Neuronal stem cell (in vitro differentiated cells): ENCODE measurements at regions not wholly inside any gene's neighbourhood (a gene's known extent, or its start where the extent isn't known, plus 50 kb on each side); places are given as distances from the start of the nearest gene placed in this dataset.

Source experiments
- DNase-seq: peaks from one replicate; pipeline ENCODE4 v3.0.0-alpha.2; 2013; ENCODE audit warnings: low spot score
- H2AFZ ChIP-seq: one replicate; pipeline ENCODE4 v1.6.1; 2013; ENCODE audit warnings: mild to moderate bottlenecking, low read length, inconsistent platforms
- H2AK5ac ChIP-seq: 2 replicates; pipeline ENCODE4 v1.6.1; 2013; ENCODE audit warnings: low read depth, mild to moderate bottlenecking, inconsistent platforms, low read length, moderate library complexity, mixed read lengths
- H2BK120ac ChIP-seq: 2 replicates; pipeline ENCODE4 v1.6.1; 2013; ENCODE audit warnings: low read depth, mild to moderate bottlenecking, inconsistent platforms, low read length, moderate library complexity, mixed read lengths
- H2BK12ac ChIP-seq: one replicate; pipeline ENCODE4 v1.6.1; 2013; ENCODE audit warnings: low read length, inconsistent platforms
- H2BK15ac ChIP-seq: 2 replicates; pipeline ENCODE4 v1.6.1; 2013; ENCODE audit warnings: mild to moderate bottlenecking, low read length, inconsistent platforms, mixed read lengths
- H2BK5ac ChIP-seq: one replicate; pipeline ENCODE4 v1.6.1; 2013; ENCODE audit warnings: inconsistent platforms, mild to moderate bottlenecking, low read length, moderate library complexity
- H3K14ac ChIP-seq: one replicate; pipeline ENCODE4 v1.6.1; 2013; ENCODE audit warnings: low read length, inconsistent platforms
- H3K18ac ChIP-seq: 2 replicates; pipeline ENCODE4 v1.6.1; 2013; ENCODE audit warnings: low read length, inconsistent platforms
- H3K23ac ChIP-seq: 2 replicates; pipeline ENCODE4 v1.6.1; 2013; ENCODE audit warnings: low read depth, mild to moderate bottlenecking, mixed read lengths, low read length, inconsistent platforms; ENCODE audit not compliant: poor library complexity
- H3K27ac ChIP-seq: replicated peaks from 3 replicates; pipeline ENCODE4 v1.5.1; 2013; ENCODE audit warnings: low read length, inconsistent platforms
- H3K27me3 ChIP-seq, 3 experiments: 2 replicates each; pipeline ENCODE4 v1.6.1; 2013; ENCODE audit warnings: low read length in 3 of 3, mild to moderate bottlenecking in 2 of 3, inconsistent platforms in 1 of 3, low read depth in 1 of 3, mixed read lengths in 1 of 3, moderate library complexity in 1 of 3; ENCODE audit not compliant: control insufficient read depth in 3 of 3, insufficient read depth in 3 of 3
- H3K36me3 ChIP-seq, 2 donors: replicated peaks in 1 of 2; 2 replicates each; pipeline ENCODE4 v1.6.1; 2013; ENCODE audit warnings: low read length in 2 of 2; ENCODE audit not compliant: control insufficient read depth in 2 of 2, insufficient read depth in 2 of 2
- H3K4ac ChIP-seq: 2 replicates; pipeline ENCODE4 v1.6.1; 2013; ENCODE audit warnings: inconsistent platforms, mild to moderate bottlenecking, low read length, moderate library complexity
- H3K4me1 ChIP-seq, 2 donors: 1 replicate in 1 of 2; 2 replicates in 1 of 2; pipeline ENCODE4 v1.6.1; 2013; ENCODE audit warnings: low read length in 2 of 2, low read depth in 1 of 2; ENCODE audit not compliant: control insufficient read depth in 2 of 2, insufficient read depth in 1 of 2
- H3K4me2 ChIP-seq: one replicate; pipeline ENCODE4 v1.6.1; 2013; ENCODE audit warnings: mild to moderate bottlenecking, low read length, inconsistent platforms; ENCODE audit not compliant: insufficient read depth, poor library complexity, severe bottlenecking
- H3K4me3 ChIP-seq, 2 donors: 2 replicates each; pipeline ENCODE4 v1.5.1; 2013; ENCODE audit warnings: low read length in 2 of 2, mild to moderate bottlenecking in 2 of 2, inconsistent platforms in 1 of 2, moderate library complexity in 1 of 2
- H3K79me1 ChIP-seq: one replicate; pipeline ENCODE4 v1.6.1; 2013; ENCODE audit warnings: low read depth, mild to moderate bottlenecking, inconsistent platforms, low read length, moderate library complexity
- H3K9ac ChIP-seq: one replicate; pipeline ENCODE4 v1.6.1; 2013; ENCODE audit warnings: mild to moderate bottlenecking, low read depth, low read length, inconsistent platforms; ENCODE audit not compliant: poor library complexity
- H3K9me3 ChIP-seq, 2 donors: replicated peaks in 1 of 2; 2 replicates each; pipeline versions ENCODE3 to v1.6.1; 2013; ENCODE audit warnings: low read length in 2 of 2, mild to moderate bottlenecking in 2 of 2, inconsistent platforms in 1 of 2, low read depth in 1 of 2, mixed read lengths in 1 of 2, moderate library complexity in 1 of 2; ENCODE audit not compliant: control insufficient read depth in 2 of 2, insufficient read depth in 1 of 2
- H4K8ac ChIP-seq: one replicate; pipeline ENCODE4 v1.6.1; 2013; ENCODE audit warnings: low read depth, mild to moderate bottlenecking, inconsistent platforms, low read length, moderate library complexity
- H4K91ac ChIP-seq: one replicate; pipeline ENCODE4 v1.6.1; 2013; ENCODE audit warnings: low read length, low read depth, mild to moderate bottlenecking, inconsistent platforms; ENCODE audit not compliant: poor library complexity
- WGBS, 2 donors: extraction: QIAGEN DNeasy Blood & Tissue Kit; methylation state at CpG; one replicate each; pipeline ENCODE4 v1.1.7; 2013; ENCODE audit warnings: missing lambda C conversion rate in 2 of 2, mixed read lengths in 1 of 2; ENCODE audit not compliant: insufficient read length in 2 of 2, insufficient replicate concordance in 1 of 2; ENCODE audit errors: extremely low coverage in 2 of 2; 5-methylcytosine and 5-hydroxymethylcytosine counted together

DNA sequence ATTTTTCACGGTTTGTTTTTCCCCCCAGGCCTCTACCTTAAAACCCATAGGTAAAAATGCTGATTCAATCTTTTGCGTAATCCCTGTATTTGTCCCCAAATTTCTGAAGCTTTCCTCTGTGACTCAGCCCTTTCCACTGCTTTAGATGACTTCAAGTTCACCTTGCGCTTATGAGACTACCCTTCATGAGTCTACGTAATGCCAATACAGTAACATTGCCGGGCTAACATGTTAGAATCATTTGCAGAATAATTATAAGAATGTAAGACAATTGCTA is 283.0 kb downstream of the TMX3 start:
- Histone ChIP-seq H3K9ac (no peak overlapping the region), H4K8ac (no peak overlapping the region), H3K4me3 (no peak overlapping the region), H3K18ac (no peak overlapping the region), H3K4ac (no peak overlapping the region), H3K36me3 (no peaks in the 10 kb centered on the region), H3K9me3 (peaks cover 0 to 1% of the 10 kb centered on the region in 2 donors), H3K79me1 (no peaks in the 10 kb centered on the region), H2BK5ac (no peak overlapping the region), H3K27ac (no peak overlapping the region), H2AK5ac (no peak overlapping the region), H3K27me3 (no peaks in the 10 kb centered on the region), H2BK12ac (no peak overlapping the region), H4K91ac (no peak overlapping the region), H2AFZ (peak overlapping the region; percentile 11), H2BK15ac (no peak overlapping the region), H2BK120ac (no peak overlapping the region), H3K23ac (no peak overlapping the region), H3K4me1 (peaks cover 0 to 15% of the 10 kb centered on the region in 2 donors), H3K14ac (no peak overlapping the region), H3K4me2 (no peak overlapping the region)
- WGBS, 2 donors: no CpG with 5 or more reads among the region's 5 CpGs
- no peak for DNase-seq

- Histone ChIP-seq H2AK5ac (no peak overlapping the region), H3K9ac (no peak overlapping the region), H3K4ac (no peak overlapping the region), H3K14ac (no peak overlapping the region), H3K79me1 (no peaks in the 10 kb centered on the region), H3K27ac (no peak overlapping the region), H2BK5ac (no peak overlapping the region), H2BK15ac (no peak overlapping the region), H3K36me3 (no peaks in the 10 kb centered on the region), H3K18ac (peak overlapping the region; percentile 32), H2BK120ac (no peak overlapping the region), H3K27me3 (no peaks in the 10 kb centered on the region), H3K4me2 (no peak overlapping the region), H4K8ac (no peak overlapping the region), H3K4me1 (peaks cover 0 to 15% of the 10 kb centered on the region in 2 donors), H3K23ac (no peak overlapping the region), H3K4me3 (no peak overlapping the region), H3K9me3 (no peaks in the 10 kb centered on the region), H4K91ac (no peak overlapping the region), H2AFZ (peak overlapping the region; percentile 27), H2BK12ac (no peak overlapping the region)
- DNase-seq: no peak
- WGBS, 2 donors: no CpG with 5 or more reads among the region's 6 CpGs
Observed at GRCh38 chr18:68431111-68431921, 283.6 kb downstream of the TMX3 start.

DNA sequence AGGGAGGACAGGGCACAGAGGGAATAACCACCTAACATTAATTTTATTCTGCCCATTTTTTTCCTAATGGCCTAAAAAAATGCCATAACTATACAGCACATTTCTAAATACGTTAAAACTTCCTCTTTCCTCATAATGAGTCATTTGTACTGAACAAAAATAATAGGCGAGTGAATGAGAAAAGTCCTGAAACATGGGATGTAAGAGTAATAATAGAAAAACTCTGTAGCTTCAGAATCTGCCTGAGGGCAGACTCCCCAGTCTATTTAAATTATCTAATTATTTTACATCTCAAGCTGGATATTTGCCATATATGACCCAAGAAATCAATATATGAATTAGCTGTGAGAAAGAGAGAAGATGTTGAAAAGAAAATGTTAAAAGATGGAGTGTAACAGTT is 285.1 kb downstream of the TMX3 start:
- no CpG with 5 or more reads among the region's 2 CpGs for WGBS, 2 donors
- Histone ChIP-seq H3K4me3 (no peak overlapping the region), H3K4ac (no peak overlapping the region), H3K18ac (no peak overlapping the region), H3K27me3 (no peaks in the 10 kb centered on the region), H2AFZ (no peak overlapping the region), H3K9me3 (no peaks in the 10 kb centered on the region), H3K79me1 (no peaks in the 10 kb centered on the region), H3K36me3 (no peaks in the 10 kb centered on the region), H3K9ac (no peak overlapping the region), H4K91ac (no peak overlapping the region), H4K8ac (no peak overlapping the region), H3K27ac (no peak overlapping the region), H3K14ac (no peak overlapping the region), H2BK120ac (no peak overlapping the region), H3K23ac (no peak overlapping the region), H2AK5ac (no peak overlapping the region), H2BK12ac (no peak overlapping the region), H2BK5ac (no peak overlapping the region), H3K4me1 (peaks cover 0 to 15% of the 10 kb centered on the region in 2 donors), H3K4me2 (no peak overlapping the region), H2BK15ac (no peak overlapping the region)
- no peak for DNase-seq

DNA sequence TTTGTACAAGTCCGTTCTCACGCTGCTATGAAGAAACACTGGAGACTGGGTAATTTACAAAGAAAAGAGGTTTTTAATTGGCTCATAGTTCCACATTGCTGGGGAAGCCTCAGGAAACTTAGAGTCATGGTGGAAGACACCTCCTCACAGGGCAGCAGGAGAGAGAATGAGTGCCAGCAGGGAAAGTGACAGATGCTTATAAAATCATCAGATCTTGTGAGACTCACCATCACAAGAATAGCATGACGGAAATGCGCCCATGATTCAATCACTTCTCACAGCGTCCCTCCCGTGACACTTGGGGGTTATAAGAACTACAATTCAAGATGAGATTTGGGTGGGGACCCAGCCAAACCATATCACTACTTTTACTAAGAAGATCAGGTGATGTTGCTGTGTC is 285.8 kb downstream of the TMX3 start:
- Histone ChIP-seq H2BK12ac (no peak overlapping the region), H3K14ac (no peak overlapping the region)
- no CpG with 5 or more reads among the region's 6 CpGs for WGBS, 2 donors

More for the DNA sequence above, 285.8 kb downstream of the TMX3 start:
- DNase-seq: no peak
- H3K27me3 ChIP-seq: no peaks in the 10 kb centered on the region
- no peak overlapping the region for H2AK5ac ChIP-seq
- H3K79me1 ChIP-seq: no peaks in the 10 kb centered on the region
- H3K4me1 ChIP-seq: peaks cover 0 to 15% of the 10 kb centered on the region in 2 donors
- H3K9me3 ChIP-seq: no peaks in the 10 kb centered on the region
- no peak overlapping the region for H3K27ac ChIP-seq
- no peaks in the 10 kb centered on the region for H3K36me3 ChIP-seq
- no peak overlapping the region for H2BK120ac ChIP-seq
- H3K4me3 ChIP-seq: no peak overlapping the region
- H3K23ac ChIP-seq: no peak overlapping the region
- no peak overlapping the region for H2AFZ ChIP-seq
- H3K18ac ChIP-seq: no peak overlapping the region
- H3K4me2 ChIP-seq: no peak overlapping the region
- no peak overlapping the region for H4K91ac ChIP-seq
- no peak overlapping the region for H2BK15ac ChIP-seq
- H3K4ac ChIP-seq: no peak overlapping the region
- H4K8ac ChIP-seq: no peak overlapping the region
- no peak overlapping the region for H3K9ac ChIP-seq
- H2BK5ac ChIP-seq: no peak overlapping the region
